Sigmoid colon (tissue), 4 donors: ENCODE measurements at regions not wholly inside any gene's neighbourhood (a gene's known extent, or its start where the extent isn't known, plus 50 kb on each side); places are given as distances from the start of the nearest gene placed in this dataset.

Source experiments
- POLR2A ChIP-seq, 2 donors: fragments of 450-650 bp; IDR thresholded peaks; one replicate each; pipeline ENCODE4 v1.6.1; 2016; ENCODE audit warnings: antibody characterized with exemption in 2 of 2, mild to moderate bottlenecking in 2 of 2, moderate library complexity in 2 of 2
- POLR2AphosphoS5 ChIP-seq, 4 donors: sonication (generic); formaldehyde crosslinking; IDR thresholded peaks; one replicate each; pipeline ENCODE4 v1.6.1; 2017; ENCODE audit warnings: antibody characterized with exemption in 4 of 4
- TF ChIP-seq, protein P1 (sequence below), 4 experiments: fragments of 450-650 bp in 3 of 4; fragments of 200-600 bp in 1 of 4; IDR thresholded peaks; one replicate each; pipeline ENCODE4 v1.5.1; 2016 to 2019; ENCODE audit warnings: antibody characterized with exemption in 4 of 4, mild to moderate bottlenecking in 3 of 4, moderate library complexity in 2 of 4

DNA sequence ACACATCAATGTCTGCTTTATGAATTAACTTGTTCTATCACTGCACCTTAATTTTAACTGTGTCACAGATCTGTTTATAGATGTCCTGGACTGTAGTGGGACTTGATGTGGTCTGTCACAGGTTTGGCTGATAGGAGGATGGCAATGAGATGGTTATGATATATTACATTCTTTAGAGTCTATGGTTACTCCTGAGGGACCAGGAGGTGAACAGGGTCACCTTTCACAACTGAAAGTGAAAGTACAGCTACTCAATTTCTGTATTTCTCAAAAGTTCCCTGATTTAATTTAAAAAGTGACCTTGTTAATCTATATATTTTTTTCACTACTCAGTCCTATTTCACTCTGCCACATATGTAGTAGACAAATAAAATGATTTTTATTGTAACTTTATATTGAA, 1284.1 kb upstream of the GYPC start:
- TF ChIP-seq, protein P1, sequence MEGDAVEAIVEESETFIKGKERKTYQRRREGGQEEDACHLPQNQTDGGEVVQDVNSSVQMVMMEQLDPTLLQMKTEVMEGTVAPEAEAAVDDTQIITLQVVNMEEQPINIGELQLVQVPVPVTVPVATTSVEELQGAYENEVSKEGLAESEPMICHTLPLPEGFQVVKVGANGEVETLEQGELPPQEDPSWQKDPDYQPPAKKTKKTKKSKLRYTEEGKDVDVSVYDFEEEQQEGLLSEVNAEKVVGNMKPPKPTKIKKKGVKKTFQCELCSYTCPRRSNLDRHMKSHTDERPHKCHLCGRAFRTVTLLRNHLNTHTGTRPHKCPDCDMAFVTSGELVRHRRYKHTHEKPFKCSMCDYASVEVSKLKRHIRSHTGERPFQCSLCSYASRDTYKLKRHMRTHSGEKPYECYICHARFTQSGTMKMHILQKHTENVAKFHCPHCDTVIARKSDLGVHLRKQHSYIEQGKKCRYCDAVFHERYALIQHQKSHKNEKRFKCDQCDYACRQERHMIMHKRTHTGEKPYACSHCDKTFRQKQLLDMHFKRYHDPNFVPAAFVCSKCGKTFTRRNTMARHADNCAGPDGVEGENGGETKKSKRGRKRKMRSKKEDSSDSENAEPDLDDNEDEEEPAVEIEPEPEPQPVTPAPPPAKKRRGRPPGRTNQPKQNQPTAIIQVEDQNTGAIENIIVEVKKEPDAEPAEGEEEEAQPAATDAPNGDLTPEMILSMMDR (IDR thresholded peaks at IDR 0.05), result no peak
- TF ChIP-seq POLR2AphosphoS5 (IDR thresholded peaks at IDR 0.05), result no peak
- no peak for TF ChIP-seq POLR2A (IDR thresholded peaks at IDR 0.05)
